CD8-positive, alpha-beta memory T cell (primary cell): ENCODE measurements at regions not wholly inside any gene's neighbourhood (a gene's known extent, or its start where the extent isn't known, plus 50 kb on each side); places are given as distances from the start of the nearest gene placed in this dataset.

ENCODE experiments used
- CTCF ChIA-PET: fragments of 350-600 bp; sonication (Branson Sonifier 250); formaldehyde crosslinking; loops from one replicate; lab custom pipeline; 2021; ENCODE audit warnings: antibody characterized with exemption; lab: Charles Lee
- POLR2A ChIA-PET: fragments of 350-600 bp; sonication (Branson Sonifier 250); formaldehyde crosslinking; loops from one replicate; lab custom pipeline; 2021; ENCODE audit warnings: antibody characterized with exemption; lab: Charles Lee
- DNase-seq, 5 donors: peaks; one replicate each; pipeline versions ENCODE4 v3.0.0 to v3.0.0-alpha.2; 2020 to 2022; ENCODE audit warnings: mixed read lengths in 1 of 5
- H3K27ac ChIP-seq: one replicate; pipeline ENCODE4 v1.7.0; 2013; ENCODE audit warnings: low read depth, mild to moderate bottlenecking, low read length, moderate library complexity
- H3K27me3 ChIP-seq: 2 replicates; pipeline ENCODE4 v1.7.0; 2013; ENCODE audit warnings: low read length, mild to moderate bottlenecking; ENCODE audit not compliant: insufficient read depth, poor library complexity, severe bottlenecking
- H3K36me3 ChIP-seq: 2 replicates; pipeline ENCODE4 v1.7.0; 2013; ENCODE audit warnings: mild to moderate bottlenecking, low read length, moderate library complexity; ENCODE audit not compliant: insufficient read depth
- H3K4me1 ChIP-seq: 2 replicates; pipeline ENCODE4 v1.7.0; 2013; ENCODE audit warnings: mild to moderate bottlenecking, low read length, moderate library complexity; ENCODE audit not compliant: insufficient read depth
- H3K4me3 ChIP-seq: 2 replicates; pipeline ENCODE4 v1.7.0; 2013; ENCODE audit warnings: mild to moderate bottlenecking, low read length
- H3K9me3 ChIP-seq: 2 replicates; pipeline ENCODE4 v1.7.0; 2013; ENCODE audit warnings: mild to moderate bottlenecking, low read length
- H3K27ac Mint-ChIP-seq, 8 donors: one replicate each; pipeline ENCODE4 v1.8.0; 2020 to 2021; ENCODE audit warnings: mixed read lengths in 8 of 8, mild to moderate bottlenecking in 6 of 8, inconsistent platforms in 3 of 8, moderate library complexity in 3 of 8
- H3K27me3 Mint-ChIP-seq, 2 donors: one replicate each; pipeline ENCODE4 v1.8.0; 2020 to 2021; ENCODE audit warnings: mixed read lengths in 2 of 2, mild to moderate bottlenecking in 1 of 2, moderate library complexity in 1 of 2
- H3K36me3 Mint-ChIP-seq, 3 donors: one replicate each; pipeline ENCODE4 v1.8.0; 2020 to 2021; ENCODE audit warnings: mixed read lengths in 3 of 3, inconsistent platforms in 1 of 3, mild to moderate bottlenecking in 1 of 3
- H3K4me1 Mint-ChIP-seq, 3 donors: one replicate each; pipeline ENCODE4 v1.8.0; 2020 to 2021; ENCODE audit warnings: mixed read lengths in 3 of 3, inconsistent platforms in 1 of 3, mild to moderate bottlenecking in 1 of 3
- H3K4me3 Mint-ChIP-seq, 7 donors: one replicate each; pipeline ENCODE4 v1.8.0; 2020 to 2021; ENCODE audit warnings: mixed read lengths in 7 of 7, mild to moderate bottlenecking in 6 of 7, moderate library complexity in 4 of 7, inconsistent platforms in 2 of 7
- H3K9me3 Mint-ChIP-seq, 5 donors: one replicate each; pipeline ENCODE4 v1.8.0; 2020 to 2022; ENCODE audit warnings: mixed read lengths in 5 of 5, mild to moderate bottlenecking in 3 of 5, moderate library complexity in 2 of 5, inconsistent platforms in 1 of 5

- H3K4me1 ChIP-seq = no peaks in the 10 kb centered on the region
- CTCF ChIA-PET = no interaction called here
- peaks cover 0 to 6% (median 2%) of the 10 kb centered on the region in 5 donors for H3K9me3 Mint-ChIP-seq
- no peaks in the 10 kb centered on the region for H3K9me3 ChIP-seq
- H3K27ac Mint-ChIP-seq = no peak overlapping the region
- H3K4me3 ChIP-seq = no peak overlapping the region
- H3K4me3 Mint-ChIP-seq = no peak overlapping the region
- peaks cover 0 to 3% of the 10 kb centered on the region in 2 donors for H3K27me3 Mint-ChIP-seq
- no peak for DNase-seq
- H3K27me3 ChIP-seq = no peaks in the 10 kb centered on the region
- no peaks in the 10 kb centered on the region for H3K36me3 Mint-ChIP-seq
- POLR2A ChIA-PET = no interaction called here
- H3K27ac ChIP-seq = no peak overlapping the region
- no peaks in the 10 kb centered on the region for H3K36me3 ChIP-seq
- H3K4me1 Mint-ChIP-seq = no peaks in the 10 kb centered on the region
These were observed 353.8 kb upstream of the SPRED2 start for GRCh38 chr2:65786007-65786717.

- H3K4me3 ChIP-seq = no peak overlapping the region
- Mint-ChIP-seq H3K4me1 (no peaks in the 10 kb centered on the region), H3K4me3 (no peak overlapping the region), H3K9me3 (peaks cover 0 to 4% (median 0%) of the 10 kb centered on the region in 5 donors), H3K27ac (no peak overlapping the region), H3K27me3 (peaks cover 2 to 3% of the 10 kb centered on the region in 2 donors), H3K36me3 (no peaks in the 10 kb centered on the region)
- no peak overlapping the region for H3K27ac ChIP-seq
- no peaks in the 10 kb centered on the region for H3K27me3 ChIP-seq
- POLR2A ChIA-PET = no interaction called here
- no peaks in the 10 kb centered on the region for H3K36me3 ChIP-seq
- no peaks in the 10 kb centered on the region for H3K9me3 ChIP-seq
- DNase-seq = no peak
- CTCF ChIA-PET = no interaction called here
- no peaks in the 10 kb centered on the region for H3K4me1 ChIP-seq
These were observed 350.7 kb upstream of the SPRED2 start for GRCh38 chr2:65782996-65783650.

GRCh38 chr2:65782186-65782585 is 349.8 kb upstream of the SPRED2 start:
- H3K27me3 Mint-ChIP-seq = peaks cover 2 to 3% of the 10 kb centered on the region in 2 donors
- no peak overlapping the region for H3K27ac ChIP-seq
- no peak overlapping the region for H3K4me3 Mint-ChIP-seq
- H3K9me3 Mint-ChIP-seq = no peaks in the 10 kb centered on the region
- H3K9me3 ChIP-seq = no peaks in the 10 kb centered on the region
- ChIA-PET CTCF (no interaction called here), POLR2A (no interaction called here)
- H3K27ac Mint-ChIP-seq = no peak overlapping the region
- no peaks in the 10 kb centered on the region for H3K27me3 ChIP-seq
- no peaks in the 10 kb centered on the region for H3K36me3 ChIP-seq
- no peak overlapping the region for H3K4me3 ChIP-seq
- H3K36me3 Mint-ChIP-seq = no peaks in the 10 kb centered on the region
- DNase-seq = no peak
- no peaks in the 10 kb centered on the region for H3K4me1 ChIP-seq
- H3K4me1 Mint-ChIP-seq = no peaks in the 10 kb centered on the region

- H3K4me1 Mint-ChIP-seq = no peaks in the 10 kb centered on the region
- no peak overlapping the region for H3K27ac ChIP-seq
- H3K4me3 ChIP-seq = no peak overlapping the region
- H3K27me3 ChIP-seq = no peaks in the 10 kb centered on the region
- H3K4me1 ChIP-seq = no peaks in the 10 kb centered on the region
- ChIA-PET CTCF (no interaction called here), POLR2A (no interaction called here)
- H3K9me3 Mint-ChIP-seq = no peaks in the 10 kb centered on the region
- H3K27me3 Mint-ChIP-seq = peaks cover 2 to 3% of the 10 kb centered on the region in 2 donors
- no peak for DNase-seq
- H3K36me3 Mint-ChIP-seq = no peaks in the 10 kb centered on the region
- H3K4me3 Mint-ChIP-seq = no peak overlapping the region
- H3K27ac Mint-ChIP-seq = no peak overlapping the region
- no peaks in the 10 kb centered on the region for H3K36me3 ChIP-seq
- H3K9me3 ChIP-seq = no peaks in the 10 kb centered on the region
These were observed 349.4 kb upstream of the SPRED2 start for GRCh38 chr2:65781756-65782155.

- Histone ChIP-seq H3K27me3 (no peaks in the 10 kb centered on the region), H3K4me3 (no peak overlapping the region), H3K27ac (no peak overlapping the region), H3K4me1 (no peaks in the 10 kb centered on the region), H3K36me3 (no peaks in the 10 kb centered on the region), H3K9me3 (no peaks in the 10 kb centered on the region)
- H3K36me3 Mint-ChIP-seq = no peaks in the 10 kb centered on the region
- H3K4me1 Mint-ChIP-seq = no peaks in the 10 kb centered on the region
- ChIA-PET POLR2A (no interaction called here), CTCF (no interaction called here)
- peaks cover 2 to 6% of the 10 kb centered on the region in 2 donors for H3K27me3 Mint-ChIP-seq
- no peak for DNase-seq
- H3K4me3 Mint-ChIP-seq = no peak overlapping the region
- H3K27ac Mint-ChIP-seq = no peak overlapping the region
- H3K9me3 Mint-ChIP-seq = peaks cover 0 to 3% (median 0%) of the 10 kb centered on the region in 5 donors
These were observed 346.6 kb upstream of the SPRED2 start for GRCh38 chr2:65779021-65779420.

- no peak for DNase-seq
- ChIA-PET CTCF (no interaction called here), POLR2A (no interaction called here)
- no peaks in the 10 kb centered on the region for H3K4me1 ChIP-seq
- no peak overlapping the region for H3K27ac Mint-ChIP-seq
- no peaks in the 10 kb centered on the region for H3K36me3 Mint-ChIP-seq
- no peaks in the 10 kb centered on the region for H3K4me1 Mint-ChIP-seq
- peaks cover 2 to 6% of the 10 kb centered on the region in 2 donors for H3K27me3 Mint-ChIP-seq
- H3K27ac ChIP-seq = no peak overlapping the region
- no peaks in the 10 kb centered on the region for H3K36me3 ChIP-seq
- H3K27me3 ChIP-seq = no peaks in the 10 kb centered on the region
- H3K4me3 Mint-ChIP-seq = no peak overlapping the region
- H3K9me3 Mint-ChIP-seq = peaks cover 0 to 3% (median 0%) of the 10 kb centered on the region in 5 donors
- no peaks in the 10 kb centered on the region for H3K9me3 ChIP-seq
- no peak overlapping the region for H3K4me3 ChIP-seq
These were observed 345.7 kb upstream of the SPRED2 start for GRCh38 chr2:65778137-65778536.

- Histone ChIP-seq H3K27me3 (no peaks in the 10 kb centered on the region), H3K36me3 (no peaks in the 10 kb centered on the region), H3K9me3 (no peaks in the 10 kb centered on the region), H3K4me3 (no peak overlapping the region), H3K4me1 (no peaks in the 10 kb centered on the region), H3K27ac (no peak overlapping the region)
- Mint-ChIP-seq H3K9me3 (peaks cover 0 to 3% (median 0%) of the 10 kb centered on the region in 5 donors), H3K4me3 (no peak overlapping the region), H3K27me3 (peaks cover 4 to 9% of the 10 kb centered on the region in 2 donors), H3K27ac (no peak overlapping the region), H3K36me3 (no peaks in the 10 kb centered on the region), H3K4me1 (no peaks in the 10 kb centered on the region)
- DNase-seq = no peak
- POLR2A ChIA-PET = no interaction called here
- CTCF ChIA-PET = no interaction called here
These were observed 343.4 kb upstream of the SPRED2 start for GRCh38 chr2:65775839-65776238.

- Histone ChIP-seq H3K4me1 (no peaks in the 10 kb centered on the region), H3K27ac (no peak overlapping the region), H3K4me3 (no peak overlapping the region), H3K36me3 (no peaks in the 10 kb centered on the region), H3K9me3 (no peaks in the 10 kb centered on the region), H3K27me3 (no peaks in the 10 kb centered on the region)
- H3K4me1 Mint-ChIP-seq = no peaks in the 10 kb centered on the region
- peaks cover 0 to 3% (median 1%) of the 10 kb centered on the region in 5 donors for H3K9me3 Mint-ChIP-seq
- POLR2A ChIA-PET = no interaction called here
- no peak for DNase-seq
- H3K27ac Mint-ChIP-seq = no peak overlapping the region
- CTCF ChIA-PET = interaction anchor here (1.1 kb wide), 1 partner anchor 13 kb away, joined by 3 read pairs; no protein-coding TSS in a partner anchor
- H3K27me3 Mint-ChIP-seq = peaks cover 4 to 5% of the 10 kb centered on the region in 2 donors
- no peak overlapping the region for H3K4me3 Mint-ChIP-seq
- no peaks in the 10 kb centered on the region for H3K36me3 Mint-ChIP-seq
These were observed 335.5 kb upstream of the SPRED2 start for GRCh38 chr2:65767946-65768345.
